ENCODE measurements at regions not wholly inside any gene's neighbourhood (a gene's known extent, or its start where the extent isn't known, plus 50 kb on each side); places are given as distances from the start of the nearest gene placed in this dataset.

DNA sequence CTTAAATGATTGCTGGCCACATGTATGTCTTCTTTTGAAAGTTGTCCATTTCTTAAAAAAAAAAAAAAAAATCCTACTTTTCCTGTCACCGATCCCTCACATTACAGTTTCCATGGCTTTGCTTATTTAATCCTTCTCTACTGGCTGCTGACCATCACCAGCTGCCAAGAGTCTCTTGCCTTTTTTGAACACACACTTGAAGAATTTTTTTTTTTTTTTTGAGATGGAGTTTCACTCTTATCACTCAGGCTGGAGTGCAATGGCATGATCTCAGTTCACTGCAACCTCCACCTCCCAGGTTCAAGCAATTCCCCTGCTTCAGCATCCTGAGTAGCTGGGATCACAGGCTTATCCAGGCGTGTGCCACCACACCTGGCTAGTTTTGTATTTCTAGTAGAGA, 134.0 kb downstream of the ANXA5 start:
- DNase-seq (ENCODE audit: low read depth) = no peak
- TF ChIP-seq, protein P1, sequence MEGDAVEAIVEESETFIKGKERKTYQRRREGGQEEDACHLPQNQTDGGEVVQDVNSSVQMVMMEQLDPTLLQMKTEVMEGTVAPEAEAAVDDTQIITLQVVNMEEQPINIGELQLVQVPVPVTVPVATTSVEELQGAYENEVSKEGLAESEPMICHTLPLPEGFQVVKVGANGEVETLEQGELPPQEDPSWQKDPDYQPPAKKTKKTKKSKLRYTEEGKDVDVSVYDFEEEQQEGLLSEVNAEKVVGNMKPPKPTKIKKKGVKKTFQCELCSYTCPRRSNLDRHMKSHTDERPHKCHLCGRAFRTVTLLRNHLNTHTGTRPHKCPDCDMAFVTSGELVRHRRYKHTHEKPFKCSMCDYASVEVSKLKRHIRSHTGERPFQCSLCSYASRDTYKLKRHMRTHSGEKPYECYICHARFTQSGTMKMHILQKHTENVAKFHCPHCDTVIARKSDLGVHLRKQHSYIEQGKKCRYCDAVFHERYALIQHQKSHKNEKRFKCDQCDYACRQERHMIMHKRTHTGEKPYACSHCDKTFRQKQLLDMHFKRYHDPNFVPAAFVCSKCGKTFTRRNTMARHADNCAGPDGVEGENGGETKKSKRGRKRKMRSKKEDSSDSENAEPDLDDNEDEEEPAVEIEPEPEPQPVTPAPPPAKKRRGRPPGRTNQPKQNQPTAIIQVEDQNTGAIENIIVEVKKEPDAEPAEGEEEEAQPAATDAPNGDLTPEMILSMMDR (IDR thresholded peaks at IDR 0.05; ENCODE audit: low read depth, low read length, missing control alignments) = no peak
- in situ Hi-C loops (cut with HindIII; ENCODE audit: low sequenced_read_pairs) = no loop called here
- no peak overlapping the region for H3K4me3 ChIP-seq (ENCODE audit: low read depth, low read length)

DNA sequence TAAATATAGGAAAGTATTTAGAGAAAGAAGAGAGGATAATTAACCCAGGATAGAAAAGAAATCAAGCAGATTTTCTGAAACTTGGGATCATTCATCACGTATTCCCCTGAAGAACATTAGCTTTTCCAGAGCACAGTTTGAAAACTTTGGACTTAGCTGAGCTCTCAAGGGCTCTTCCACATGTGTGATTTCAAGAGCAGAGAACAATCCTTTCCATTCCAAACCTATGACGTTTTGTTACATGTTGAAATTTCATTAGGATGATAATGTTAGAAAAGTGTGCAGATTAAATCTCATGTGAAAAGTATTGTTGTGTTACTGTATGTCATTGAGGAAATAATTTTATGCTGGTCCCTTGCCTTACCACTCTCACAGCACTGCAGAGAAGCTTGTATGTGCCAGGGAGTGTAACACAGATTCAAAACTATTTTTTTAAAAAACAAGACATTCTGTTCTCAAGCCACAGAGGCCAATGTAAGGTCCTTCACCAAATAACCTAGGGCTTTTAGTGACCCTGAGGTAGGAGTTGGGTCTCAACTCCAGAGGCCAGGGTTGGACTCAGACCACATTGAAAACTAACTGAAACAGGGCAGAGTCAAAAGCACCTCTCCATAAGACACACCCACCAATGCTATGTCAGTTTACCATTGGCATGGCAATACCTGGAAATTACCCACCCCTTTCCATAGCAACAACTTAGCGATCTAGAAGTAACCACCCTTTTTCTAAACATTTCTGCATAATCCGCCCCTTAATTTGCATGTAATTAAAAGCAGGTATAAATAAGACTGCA, 141.3 kb downstream of the ANXA5 start:
- DNase-seq (ENCODE audit: low read depth) = no peak
- no peak overlapping the region for H3K4me3 ChIP-seq (ENCODE audit: low read depth, low read length)
- TF ChIP-seq, protein P1 (IDR thresholded peaks at IDR 0.05; ENCODE audit: low read depth, low read length, missing control alignments) = no peak
- in situ Hi-C loops (cut with HindIII; ENCODE audit: low sequenced_read_pairs) = no loop called here

DNA sequence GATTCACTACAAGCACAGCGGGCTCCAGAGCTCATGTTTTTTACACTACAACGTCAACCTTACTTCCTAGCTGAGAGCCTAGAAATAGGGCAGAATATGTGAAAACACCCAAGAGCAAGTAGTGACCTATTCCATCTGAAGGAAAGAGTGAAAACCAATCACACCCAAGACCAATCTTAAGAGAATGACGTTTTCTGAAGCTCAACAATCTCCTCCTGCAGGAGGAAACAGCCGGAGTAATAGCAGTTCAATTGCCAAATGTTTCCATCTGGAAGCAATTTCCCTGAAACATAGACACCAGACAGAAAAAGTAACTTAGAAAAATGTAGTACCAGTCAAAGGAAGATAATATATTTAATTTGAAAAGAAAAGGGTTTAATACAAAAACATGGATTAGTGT, 142.4 kb downstream of the ANXA5 start:
- in situ Hi-C loops (cut with HindIII; ENCODE audit: low sequenced_read_pairs) = no loop called here
- DNase-seq (ENCODE audit: low read depth) = no peak

DNA sequence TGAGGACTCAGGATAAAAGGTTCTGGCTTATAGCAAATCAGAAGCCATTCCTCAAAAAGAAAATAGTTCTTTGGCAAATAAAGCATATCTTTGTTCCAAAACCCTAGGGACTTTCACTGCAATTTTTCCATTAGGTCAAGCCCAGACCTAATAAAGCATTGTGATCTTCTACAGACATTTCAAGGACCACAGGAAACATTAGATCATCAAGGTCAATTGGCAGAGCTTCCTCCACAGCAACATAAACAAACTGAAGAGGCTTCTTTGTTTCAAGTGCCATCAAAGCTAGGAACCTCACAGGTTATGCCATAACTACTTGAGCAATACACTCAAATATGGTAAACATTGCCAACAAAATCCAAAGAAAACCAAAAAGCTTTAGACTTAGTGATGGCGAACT, 144.9 kb downstream of the ANXA5 start:
- H3K4me3 ChIP-seq (ENCODE audit: low read depth, low read length) = no peak overlapping the region
- DNase-seq (ENCODE audit: low read depth) = no peak
- in situ Hi-C loops (cut with HindIII; ENCODE audit: low sequenced_read_pairs) = no loop called here

More for the DNA sequence above, 142.4 kb downstream of the ANXA5 start:
- H3K4me3 ChIP-seq (ENCODE audit: low read depth, low read length) = no peak overlapping the region
- TF ChIP-seq, protein P1 (IDR thresholded peaks at IDR 0.05; ENCODE audit: low read depth, low read length, missing control alignments) = no peak

DNA sequence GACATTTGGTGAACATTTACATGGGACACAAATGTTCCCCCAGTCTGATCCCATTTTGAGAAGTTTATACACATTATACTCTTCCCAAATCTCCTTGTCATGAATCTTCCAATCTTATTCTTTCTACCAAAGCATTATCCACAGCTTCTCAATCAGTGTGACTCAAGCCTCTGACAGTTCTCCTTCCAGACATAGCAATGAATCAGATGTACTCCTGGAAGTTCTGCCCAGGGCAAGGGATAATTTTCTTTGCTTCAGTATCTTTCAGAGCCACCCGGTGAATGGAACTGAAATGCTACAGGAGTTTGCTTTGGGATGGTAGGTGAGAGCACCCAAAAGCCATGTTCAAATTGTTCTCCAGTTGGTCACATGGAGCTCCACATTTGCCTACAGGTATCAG, 145.5 kb downstream of the ANXA5 start:
- no peak overlapping the region for H3K4me3 ChIP-seq (ENCODE audit: low read depth, low read length)
- no peak for DNase-seq (ENCODE audit: low read depth)
- in situ Hi-C loops (cut with HindIII; ENCODE audit: low sequenced_read_pairs) = no loop called here
- TF ChIP-seq, protein P1 (IDR thresholded peaks at IDR 0.05; ENCODE audit: low read depth, low read length, missing control alignments) = no peak

More for the DNA sequence above, 144.9 kb downstream of the ANXA5 start:
- TF ChIP-seq, protein P1 (IDR thresholded peaks at IDR 0.05; ENCODE audit: low read depth, low read length, missing control alignments) = no peak

DNA sequence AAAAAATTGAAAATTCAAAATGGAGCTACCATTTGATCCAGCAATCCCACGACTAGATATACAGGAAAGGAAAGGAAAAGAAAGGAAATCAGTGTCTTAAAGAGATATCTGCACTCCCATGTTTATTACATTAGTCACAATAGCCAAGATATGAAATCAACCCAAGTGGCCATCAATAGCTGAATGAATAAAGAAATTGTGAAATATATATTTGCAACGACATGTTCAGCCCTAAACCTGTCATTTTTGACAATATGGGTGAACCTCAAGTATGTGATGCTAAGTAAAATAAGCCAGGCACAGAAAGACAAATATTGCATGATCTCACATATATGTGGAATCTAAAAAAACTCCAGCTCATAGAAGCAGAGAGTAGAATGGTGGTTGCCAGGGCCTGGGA, 155.1 kb downstream of the ANXA5 start:
- no peak overlapping the region for H3K4me3 ChIP-seq (ENCODE audit: low read depth, low read length)
- TF ChIP-seq, protein P1 (IDR thresholded peaks at IDR 0.05; ENCODE audit: low read depth, low read length, missing control alignments) = no peak
- in situ Hi-C loops (cut with HindIII; ENCODE audit: low sequenced_read_pairs) = no loop called here
- no peak for DNase-seq (ENCODE audit: low read depth)

All from astrocyte of the cerebellum (primary cell).